Anterior cingulate cortex (tissue), 58 donors: ENCODE measurements at regions not wholly inside any gene's neighbourhood (a gene's known extent, or its start where the extent isn't known, plus 50 kb on each side); places are given as distances from the start of the nearest gene placed in this dataset.
A peak's percentile ranks its signal among the peaks of the same experiment; 100 is the strongest.

Experiments used
- DNase-seq, 58 donors: peaks; one replicate each; lab custom pipeline; 2025; lab: John Stamatoyannopoulos, UW

DNA sequence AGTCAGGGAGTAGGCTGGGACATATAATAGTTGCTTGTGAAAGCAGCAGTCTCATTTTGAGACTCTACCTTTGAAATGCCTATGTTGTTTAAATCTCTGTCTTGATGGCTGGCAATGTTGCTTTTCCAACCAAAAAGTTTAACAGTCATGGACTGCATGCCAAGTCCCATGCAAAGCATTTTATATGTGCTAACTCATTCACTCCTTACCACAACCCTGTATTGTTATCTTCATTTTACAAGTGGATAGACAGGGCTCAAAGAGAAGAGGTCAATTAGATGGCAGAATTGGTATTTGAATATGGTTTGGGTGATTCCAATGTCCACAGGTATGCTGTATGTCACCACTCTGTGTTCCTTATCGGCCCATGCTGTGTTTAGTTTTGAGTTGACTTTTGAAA, 331.4 kb upstream of the USP24 start:
- DNase-seq, result no peak

DNA sequence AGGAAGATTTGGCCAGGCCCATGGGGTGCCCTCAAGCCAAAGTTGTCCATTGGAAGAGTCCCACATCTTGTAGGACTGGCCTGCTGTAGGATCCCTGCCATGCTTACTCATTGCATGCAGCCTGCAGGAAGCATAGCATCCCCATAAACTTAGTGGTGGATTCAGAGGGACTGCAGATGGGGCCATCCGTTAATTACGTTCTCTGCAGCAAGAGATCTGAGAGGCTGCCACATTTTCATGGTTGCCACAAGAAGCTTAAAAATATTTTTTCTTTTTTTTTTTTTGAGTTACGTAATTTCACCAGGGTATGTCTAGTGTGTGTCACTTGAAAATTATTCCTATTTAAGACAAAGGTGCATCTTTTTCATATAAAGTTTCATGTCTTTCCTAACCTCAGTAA, 329.7 kb upstream of the USP24 start:
- no peak for DNase-seq

DNA sequence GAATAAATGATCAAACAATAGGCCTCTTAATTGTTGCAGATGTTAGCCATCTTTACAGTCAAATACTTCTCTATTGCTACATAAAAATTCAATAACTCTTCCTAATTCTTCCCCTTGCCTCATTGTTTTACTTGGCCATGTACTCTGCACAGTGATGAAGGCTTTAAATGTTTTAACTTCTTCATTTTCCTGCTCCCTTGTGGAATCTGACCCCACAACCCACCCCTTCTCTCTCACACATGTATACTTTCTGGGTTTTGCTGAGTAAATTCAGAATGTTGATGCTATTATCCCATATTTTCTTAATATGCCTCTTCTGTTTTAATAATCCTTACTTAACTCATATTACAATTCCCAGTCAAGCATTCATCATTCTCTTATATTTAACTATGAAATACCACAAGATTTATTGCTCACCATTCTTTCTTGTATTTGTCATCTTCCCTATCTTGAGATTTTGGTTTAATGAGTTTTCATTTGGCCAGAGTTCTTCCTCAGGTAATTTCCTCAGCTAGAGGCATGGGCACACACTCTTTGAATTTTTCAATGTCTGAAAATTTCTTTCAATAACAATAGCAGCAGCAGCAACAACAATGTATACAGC, 327.8 kb upstream of the USP24 start:
- no peak for DNase-seq

DNA sequence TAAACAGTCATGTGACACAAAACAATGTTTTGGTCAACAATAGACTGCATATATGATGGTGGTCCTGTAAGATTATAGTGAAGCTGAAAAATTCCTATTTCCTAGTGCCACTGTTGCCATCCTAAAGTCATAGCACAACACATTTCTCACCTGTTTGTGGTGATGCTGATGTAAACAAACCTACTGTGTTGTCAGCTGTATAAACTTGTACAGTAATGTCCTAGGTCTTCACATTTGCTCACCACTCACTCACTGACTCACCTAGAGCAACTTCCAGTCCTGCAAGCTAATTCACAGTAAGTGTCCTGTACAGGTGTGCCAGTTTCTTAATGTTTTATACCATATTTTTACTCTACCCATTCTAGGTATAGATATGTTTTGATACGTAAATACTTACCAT, 326.1 kb upstream of the USP24 start:
- no peak for DNase-seq

DNA sequence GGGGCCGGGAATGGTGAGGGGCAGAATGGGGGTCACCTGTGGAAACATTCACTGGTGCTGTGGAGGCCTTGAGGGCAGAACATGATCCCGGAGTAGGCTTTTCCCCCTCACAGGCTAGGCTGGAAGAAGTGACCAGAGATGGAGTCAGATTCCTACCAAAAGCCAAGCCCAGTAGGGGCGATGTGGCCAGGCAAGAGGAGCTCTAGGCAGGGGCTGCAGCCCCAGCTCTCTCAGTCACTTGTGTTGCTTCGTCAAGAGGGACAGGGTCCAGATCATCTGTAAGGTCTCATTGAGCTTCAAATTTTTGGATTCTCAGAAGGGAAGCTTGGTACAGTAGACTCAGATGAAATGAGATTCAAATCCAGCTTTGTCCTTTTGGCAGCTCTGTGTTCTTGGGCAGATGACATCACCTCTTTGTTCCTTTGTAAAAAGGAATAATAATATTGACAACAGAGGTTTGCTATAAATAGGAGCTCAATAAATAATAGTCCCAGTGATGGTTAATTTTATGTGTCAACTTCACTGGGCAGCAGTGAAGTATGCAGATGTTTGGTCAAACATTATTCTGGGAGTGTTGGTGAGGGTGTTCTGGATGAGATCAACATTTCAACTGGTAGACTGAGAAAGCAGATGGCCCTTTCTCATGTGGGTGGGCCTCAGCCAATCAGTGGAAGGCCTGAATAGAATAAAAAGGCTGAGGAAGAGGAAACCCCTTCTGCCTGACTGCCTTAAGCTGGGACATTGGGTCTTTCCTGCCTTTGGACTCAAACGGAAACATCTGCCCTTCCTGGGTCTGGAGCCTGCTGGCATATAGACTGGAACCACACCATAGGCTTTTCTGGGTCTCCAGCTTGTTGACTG, 324.7 kb upstream of the USP24 start:
- peak in 16 of 58 donors; percentile 1 to 83 (median 16) for DNase-seq

DNA sequence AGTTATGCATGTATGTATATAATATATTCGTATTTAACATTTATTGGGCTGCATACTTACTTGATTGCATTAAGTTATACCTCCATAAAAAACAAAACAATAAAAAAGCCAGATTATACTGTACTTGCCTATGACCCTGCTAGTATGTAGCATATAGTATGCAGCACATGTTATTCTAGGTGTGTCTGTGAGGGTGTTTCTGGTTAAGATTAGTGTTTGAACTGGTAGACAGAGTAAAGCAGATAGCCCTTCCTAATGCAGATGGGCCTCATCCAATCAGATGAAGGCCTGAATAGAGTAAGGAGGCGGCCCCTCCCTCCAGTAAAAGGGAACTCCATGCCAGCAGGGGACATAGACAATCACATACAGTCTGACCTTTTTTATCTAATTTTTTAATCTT, 323.3 kb upstream of the USP24 start:
- DNase-seq, result no peak

DNA sequence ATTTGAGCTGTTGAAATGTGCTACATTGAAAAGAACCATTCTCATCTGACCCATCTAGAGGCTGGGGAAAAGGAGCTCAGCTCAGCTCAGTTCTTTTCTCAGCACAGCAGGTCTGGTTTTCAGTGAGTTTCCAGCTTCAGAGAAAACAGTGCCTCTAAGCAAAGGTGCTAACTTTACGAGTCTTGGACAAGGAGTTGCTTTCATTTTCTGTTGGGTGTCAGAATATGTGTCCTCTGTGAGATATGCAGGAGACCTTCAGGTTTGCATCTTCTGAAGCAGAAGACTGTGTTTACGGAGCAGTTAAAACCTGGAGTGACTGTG, 321.3 kb upstream of the USP24 start:
- no peak for DNase-seq

DNA sequence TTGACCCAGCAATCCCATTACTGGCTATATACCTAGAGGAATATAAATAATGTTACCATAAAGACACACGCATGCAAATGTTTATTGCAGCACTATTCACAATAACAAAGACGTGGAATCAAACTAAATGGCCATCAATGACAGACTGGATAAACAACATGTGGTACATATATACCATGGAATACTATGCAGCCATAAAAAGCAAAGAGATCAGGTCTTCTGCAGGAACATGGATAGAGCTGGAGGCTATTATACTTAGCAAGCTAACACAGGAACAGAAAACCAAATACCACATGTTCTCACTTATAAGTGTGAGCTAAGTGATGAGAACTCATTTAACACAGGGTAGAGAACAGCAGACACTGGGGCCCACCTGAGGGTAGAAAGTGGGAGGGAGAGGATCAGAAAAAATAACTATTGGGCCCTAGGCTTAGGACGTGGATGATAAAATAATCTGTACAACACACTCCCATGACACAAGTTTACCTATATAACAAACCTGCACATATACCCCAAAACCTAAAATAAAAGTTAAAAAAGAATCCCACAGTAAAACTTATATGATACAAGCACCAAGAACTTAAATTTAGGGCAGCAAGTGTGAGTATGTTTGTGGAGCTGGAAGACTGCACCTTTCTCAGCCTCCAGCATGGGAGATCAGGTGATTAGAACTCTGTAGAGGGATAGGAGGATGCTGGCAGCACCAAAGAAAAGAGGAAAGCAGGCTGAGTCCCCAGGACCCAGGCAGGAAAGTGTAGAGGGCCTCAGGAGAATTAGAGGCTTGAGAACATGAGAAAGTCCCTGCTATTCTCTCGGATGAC, 320.8 kb upstream of the USP24 start:
- no peak for DNase-seq

DNA sequence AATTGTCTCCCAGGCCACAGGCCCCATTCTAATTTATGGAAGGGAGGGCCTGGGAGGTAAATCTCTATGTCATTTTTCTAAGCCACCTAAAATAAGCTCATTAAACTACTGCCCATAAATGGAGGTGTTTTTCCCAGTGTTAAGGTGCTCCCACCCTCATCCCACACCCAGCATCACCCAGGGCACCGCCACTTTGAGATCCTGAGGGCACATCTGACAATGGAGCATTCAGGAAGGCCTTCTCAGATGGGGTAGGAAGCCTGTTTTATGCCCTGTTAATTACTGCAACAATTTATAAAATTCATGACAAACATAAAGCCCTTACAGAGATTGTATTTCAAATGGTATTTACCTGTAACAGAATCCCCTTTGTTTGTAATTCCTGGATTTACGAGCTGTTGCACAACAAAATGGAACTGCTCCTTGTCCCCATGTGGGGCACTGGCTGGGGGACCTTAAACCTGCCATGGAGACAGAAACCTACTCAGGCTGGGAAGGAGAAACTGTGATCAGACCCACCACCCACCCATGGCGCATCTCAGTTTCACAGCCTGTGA, 319.5 kb upstream of the USP24 start:
- DNase-seq, result no peak

DNA sequence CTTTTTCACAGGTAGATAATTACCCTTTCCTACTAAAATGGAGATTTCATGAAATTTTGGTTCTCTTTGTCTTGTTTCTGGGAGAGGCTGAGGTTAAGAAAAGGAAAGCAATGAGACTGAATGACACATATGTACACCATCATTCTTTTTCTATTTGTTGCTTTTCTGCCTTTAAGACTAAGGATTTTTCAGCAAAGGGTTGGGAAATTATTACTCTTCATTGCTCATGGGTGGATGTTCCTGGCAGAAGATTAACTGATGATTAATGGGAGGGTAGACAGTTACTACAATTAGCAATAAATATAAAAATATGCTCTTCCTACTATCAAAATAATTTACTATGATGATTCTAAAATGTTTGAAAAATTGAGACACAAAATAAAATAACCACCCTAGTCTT, 316.5 kb upstream of the USP24 start:
- DNase-seq, result no peak

DNA sequence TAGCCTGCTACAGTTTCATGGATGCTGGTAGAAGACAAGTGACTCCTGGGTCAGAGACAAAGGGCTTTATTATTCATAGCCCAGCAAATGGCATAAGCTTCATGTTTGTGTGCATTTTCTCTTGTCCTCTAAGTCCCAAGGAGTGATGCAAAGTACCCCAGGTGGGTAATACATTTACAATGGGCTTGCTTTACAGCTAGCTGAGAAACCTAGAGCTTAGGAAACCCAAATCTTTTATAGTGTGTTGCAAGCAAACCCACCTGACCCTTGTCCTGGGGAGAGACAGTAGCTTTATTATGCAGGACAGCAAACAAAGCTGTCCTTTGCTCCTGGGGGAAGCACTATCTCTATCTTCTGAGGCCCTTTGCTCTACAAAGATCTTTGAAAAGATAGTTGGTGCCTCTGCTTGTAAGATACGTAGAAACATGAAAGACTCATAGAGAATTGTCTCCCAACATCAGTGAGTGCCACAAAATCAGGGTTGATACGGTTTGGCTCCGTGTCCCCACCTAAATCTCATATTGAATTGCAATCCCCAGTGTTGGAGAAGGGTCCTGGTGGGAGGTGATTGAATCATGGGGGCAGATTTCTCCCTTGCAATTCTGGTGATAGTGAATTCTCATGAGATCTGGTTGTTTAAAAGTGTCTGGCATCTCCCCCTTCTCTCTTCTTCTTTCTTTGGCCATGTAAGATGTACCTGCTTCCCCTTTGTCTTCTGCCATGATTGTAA, 315.8 kb upstream of the USP24 start:
- DNase-seq, result no peak

DNA sequence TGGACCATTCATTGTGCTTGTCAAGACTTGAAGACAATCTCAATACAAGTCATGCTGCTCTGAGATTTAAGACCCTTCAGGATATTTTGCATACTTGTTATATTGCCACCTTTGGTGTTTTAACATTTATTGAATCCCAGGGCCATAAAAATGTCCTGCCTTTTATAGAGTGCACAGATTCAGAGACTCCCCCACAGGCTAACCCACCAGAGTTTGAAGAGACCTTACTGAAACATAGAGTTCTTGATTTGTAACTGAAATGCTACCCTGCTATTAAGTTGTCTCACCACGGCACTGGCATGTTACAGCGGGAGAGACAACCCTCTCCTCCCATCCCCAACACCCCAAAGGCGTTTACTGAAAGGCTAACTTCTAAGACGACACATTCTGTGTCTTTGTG, 313.9 kb upstream of the USP24 start:
- no peak for DNase-seq

DNA sequence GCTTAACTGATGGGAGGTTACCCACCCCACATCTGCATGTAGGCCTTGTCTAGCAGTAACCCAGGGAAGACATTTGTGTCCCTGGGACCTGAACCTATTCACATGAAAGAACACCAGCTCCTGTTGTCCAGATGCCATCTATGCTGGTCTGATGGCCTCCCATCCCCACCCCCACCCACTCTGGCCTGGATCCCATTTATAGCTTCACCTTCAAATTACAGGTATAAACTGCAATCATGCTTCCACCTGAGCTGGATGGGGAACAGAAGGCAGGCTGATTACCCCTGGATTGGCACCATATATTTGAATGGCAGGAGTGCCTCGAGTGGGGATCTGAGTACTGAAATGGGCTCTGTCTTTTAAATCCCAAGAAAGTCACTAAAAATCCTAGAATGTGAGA, 312.7 kb upstream of the USP24 start:
- DNase-seq, result no peak

DNA sequence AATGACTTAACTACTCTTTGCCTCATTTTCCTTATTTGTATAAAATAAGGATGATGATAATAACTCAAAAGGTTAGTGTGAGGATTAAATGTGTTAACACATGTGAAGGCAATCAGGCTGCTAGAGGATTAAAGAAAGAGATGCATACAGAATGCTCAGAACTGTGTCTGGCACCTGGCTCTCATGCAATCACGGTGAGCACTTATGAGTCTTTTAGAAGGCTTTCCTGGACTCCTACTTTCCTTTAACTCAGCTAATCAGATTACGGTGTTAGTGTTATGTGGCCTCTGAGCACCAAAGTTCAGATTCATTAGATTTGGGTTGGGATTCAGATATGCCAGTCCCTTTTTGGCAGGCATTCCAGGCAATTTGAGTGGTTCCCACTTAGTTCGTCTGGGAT, 311.6 kb upstream of the USP24 start:
- no peak for DNase-seq

DNA sequence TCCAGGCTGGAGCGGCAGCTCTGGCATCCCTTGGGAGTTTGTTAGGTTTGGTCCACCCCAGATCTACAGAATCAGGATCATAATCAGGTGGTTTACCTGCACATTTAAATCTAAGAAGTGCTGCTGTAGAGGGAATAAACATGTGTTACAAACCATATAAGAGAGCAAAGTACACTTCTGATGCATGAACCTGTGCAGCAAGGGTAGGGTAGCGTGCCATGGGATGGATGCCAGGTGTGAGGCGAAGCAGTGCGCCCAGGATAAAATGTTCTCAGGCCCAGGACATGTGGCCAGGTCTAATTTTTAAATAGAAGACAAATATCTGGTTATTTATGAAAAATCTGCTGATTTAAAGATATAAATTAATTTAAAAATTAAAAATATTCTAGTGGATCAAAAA, 308.8 kb upstream of the USP24 start:
- no peak for DNase-seq

DNA sequence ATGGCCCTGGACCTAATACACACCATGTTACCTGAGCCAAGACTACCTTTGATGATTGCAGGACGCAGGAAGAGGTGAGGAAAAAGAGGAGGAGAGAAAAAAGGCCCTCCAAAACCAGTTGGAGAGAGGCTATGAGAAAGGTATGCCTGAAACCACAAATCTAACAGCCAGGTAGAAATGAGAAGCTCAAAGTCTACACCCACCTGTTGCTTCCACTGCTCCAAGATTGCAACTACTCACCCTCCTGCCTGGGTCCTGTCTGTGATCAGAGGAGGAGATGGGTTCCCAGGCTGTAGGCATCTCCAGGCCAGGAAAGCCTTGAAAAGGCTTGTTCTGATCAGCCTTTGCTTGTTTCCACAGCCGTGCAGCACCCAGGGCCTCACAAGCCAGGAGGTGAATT, 307.8 kb upstream of the USP24 start:
- no peak for DNase-seq

DNA sequence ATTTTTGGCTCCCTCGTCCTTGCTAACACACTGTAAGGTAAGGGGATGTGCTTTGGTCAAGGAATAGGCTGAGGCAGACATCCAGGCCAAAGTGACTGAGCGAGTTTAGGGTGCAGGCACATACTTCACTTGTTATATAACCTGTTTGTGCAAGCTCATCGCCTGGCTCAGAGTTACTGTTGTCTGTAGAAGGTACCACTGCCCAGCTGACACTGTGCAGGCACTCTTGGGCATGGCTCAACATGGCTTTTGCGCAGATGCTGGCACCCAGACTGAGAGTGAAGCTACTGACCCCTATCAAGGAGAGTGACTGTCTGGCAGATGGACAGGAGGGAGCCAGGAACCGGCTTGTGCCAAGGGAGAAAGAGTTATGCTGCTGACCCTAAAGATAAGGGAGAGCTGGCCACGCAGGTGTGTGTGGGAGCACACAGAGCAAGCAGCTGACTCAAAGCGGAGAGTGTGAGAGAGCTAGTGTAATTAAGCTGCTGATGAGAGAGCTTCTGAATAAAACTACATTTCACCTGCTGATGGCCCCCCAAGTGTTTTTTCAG, 307.3 kb upstream of the USP24 start:
- no peak for DNase-seq

DNA sequence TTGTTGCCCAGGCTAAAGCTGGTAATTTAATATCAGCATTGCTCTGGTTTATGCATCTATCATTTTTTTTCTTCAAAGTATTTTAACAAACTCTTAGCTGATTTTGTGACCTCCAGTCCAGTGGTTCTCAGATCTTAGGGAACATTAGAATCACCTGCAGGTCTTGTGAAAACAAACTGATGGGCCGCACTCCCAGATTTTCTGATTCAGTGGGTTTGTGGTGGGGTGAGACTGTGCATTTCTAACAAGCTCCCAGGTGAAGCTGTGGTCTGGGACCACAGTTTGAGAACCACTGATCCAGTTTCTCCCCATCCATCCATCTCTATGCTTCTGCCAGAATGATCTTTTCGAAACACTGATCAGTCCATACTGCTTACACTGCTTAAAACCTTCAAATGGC, 305.7 kb upstream of the USP24 start:
- no peak for DNase-seq

DNA sequence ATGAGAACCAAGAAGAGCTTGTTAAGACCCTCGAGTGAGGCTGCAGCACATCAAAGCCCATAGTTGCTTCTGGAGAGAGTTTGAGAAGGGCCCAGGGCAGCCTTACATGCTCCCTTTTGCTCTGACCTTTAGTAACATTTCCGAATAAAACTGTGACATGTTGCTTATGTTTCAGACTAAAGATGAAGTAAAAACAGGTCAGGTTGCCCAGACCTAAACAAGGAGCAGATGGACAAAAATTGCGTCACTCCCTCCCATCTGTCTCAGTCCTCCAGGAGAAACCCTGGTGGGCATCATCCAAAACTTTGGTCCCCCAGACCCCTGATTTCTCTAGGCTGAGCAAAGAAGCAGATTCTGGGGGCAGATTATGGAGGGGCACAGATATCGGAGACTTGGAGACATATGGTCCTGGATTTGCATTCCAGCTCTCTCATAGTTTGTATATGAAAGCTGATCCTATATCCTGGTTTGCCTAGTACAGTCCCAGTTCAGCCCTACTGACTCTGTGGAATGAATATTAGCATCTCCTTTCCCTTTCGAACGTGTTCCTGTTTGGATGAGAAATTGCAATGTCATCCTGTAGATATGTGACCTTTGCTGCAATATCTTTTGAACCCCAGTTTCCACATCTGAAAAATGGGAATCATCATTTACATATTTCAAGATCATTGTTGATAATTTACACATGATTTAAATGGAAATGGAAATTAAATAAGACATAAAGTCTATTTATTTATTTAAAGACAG, 304.9 kb upstream of the USP24 start:
- DNase-seq, result no peak

DNA sequence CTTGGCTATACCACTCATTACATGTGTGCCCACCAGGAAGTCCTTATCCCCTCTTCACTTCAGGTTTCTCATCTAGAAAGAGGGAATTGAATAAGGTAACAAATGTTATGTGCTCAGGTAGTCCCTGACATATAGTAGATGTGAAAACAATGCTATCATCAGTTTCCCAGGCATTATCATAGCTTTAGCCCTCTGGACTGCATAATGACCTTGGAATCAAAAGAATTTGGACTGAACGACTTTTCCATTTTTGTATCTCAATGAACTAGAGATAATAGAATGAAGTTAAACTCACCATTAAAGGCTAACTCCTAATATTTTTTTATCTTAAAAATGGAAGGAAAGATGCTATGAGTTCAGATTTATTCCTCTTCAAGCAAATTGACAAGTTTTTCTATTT, 304.1 kb upstream of the USP24 start:
- no peak for DNase-seq
